ENCODE measurements at regions not wholly inside any gene's neighbourhood (a gene's known extent, or its start where the extent isn't known, plus 50 kb on each side); places are given as distances from the start of the nearest gene placed in this dataset.

DNA sequence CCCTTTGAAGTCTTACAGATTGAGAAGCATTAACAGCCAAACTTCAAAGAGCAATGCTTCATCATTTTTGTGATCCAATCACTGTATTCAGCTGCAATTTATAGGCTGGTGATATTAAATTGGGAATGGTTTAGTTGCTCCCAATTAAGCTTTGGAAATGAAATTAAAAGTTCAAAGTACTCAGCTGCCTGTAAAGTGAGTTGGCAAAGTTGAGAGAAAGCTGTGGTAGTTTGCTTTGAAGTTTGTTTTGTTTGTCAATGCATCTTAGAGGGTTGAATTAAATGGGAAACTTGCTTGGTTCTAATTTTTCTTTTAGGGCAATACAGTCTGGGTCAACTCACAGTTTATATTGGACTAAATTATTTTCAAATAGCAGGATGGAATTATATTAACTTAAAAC lies 238.4 kb upstream of the CTSO start:
- H3K4me1 ChIP-seq, result no peaks in the 10 kb centered on the region
- TF ChIP-seq POLR2A (IDR thresholded peaks at IDR 0.05) (no peak), POLR2AphosphoS5 (IDR thresholded peaks at IDR 0.05) (no peak)
- TF ChIP-seq, protein P1, sequence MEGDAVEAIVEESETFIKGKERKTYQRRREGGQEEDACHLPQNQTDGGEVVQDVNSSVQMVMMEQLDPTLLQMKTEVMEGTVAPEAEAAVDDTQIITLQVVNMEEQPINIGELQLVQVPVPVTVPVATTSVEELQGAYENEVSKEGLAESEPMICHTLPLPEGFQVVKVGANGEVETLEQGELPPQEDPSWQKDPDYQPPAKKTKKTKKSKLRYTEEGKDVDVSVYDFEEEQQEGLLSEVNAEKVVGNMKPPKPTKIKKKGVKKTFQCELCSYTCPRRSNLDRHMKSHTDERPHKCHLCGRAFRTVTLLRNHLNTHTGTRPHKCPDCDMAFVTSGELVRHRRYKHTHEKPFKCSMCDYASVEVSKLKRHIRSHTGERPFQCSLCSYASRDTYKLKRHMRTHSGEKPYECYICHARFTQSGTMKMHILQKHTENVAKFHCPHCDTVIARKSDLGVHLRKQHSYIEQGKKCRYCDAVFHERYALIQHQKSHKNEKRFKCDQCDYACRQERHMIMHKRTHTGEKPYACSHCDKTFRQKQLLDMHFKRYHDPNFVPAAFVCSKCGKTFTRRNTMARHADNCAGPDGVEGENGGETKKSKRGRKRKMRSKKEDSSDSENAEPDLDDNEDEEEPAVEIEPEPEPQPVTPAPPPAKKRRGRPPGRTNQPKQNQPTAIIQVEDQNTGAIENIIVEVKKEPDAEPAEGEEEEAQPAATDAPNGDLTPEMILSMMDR (IDR thresholded peaks at IDR 0.05 in 8 of 11, conservative IDR thresholded peaks at IDR 0.05 in 3 of 11), result no peak
- intact Hi-C loops (cut with DNase I; ENCODE audit: low total_unique reads), result no loop called here
- no peak overlapping the region for H3K4me3 ChIP-seq
- H3K27ac ChIP-seq, result no peak overlapping the region
- no peaks in the 10 kb centered on the region for H3K9me3 ChIP-seq
- H3K27me3 ChIP-seq (replicated peaks in 1 of 7), result no peaks in the 10 kb centered on the region
- DNase-seq, result no peak
- no peaks in the 10 kb centered on the region for H3K36me3 ChIP-seq

DNA sequence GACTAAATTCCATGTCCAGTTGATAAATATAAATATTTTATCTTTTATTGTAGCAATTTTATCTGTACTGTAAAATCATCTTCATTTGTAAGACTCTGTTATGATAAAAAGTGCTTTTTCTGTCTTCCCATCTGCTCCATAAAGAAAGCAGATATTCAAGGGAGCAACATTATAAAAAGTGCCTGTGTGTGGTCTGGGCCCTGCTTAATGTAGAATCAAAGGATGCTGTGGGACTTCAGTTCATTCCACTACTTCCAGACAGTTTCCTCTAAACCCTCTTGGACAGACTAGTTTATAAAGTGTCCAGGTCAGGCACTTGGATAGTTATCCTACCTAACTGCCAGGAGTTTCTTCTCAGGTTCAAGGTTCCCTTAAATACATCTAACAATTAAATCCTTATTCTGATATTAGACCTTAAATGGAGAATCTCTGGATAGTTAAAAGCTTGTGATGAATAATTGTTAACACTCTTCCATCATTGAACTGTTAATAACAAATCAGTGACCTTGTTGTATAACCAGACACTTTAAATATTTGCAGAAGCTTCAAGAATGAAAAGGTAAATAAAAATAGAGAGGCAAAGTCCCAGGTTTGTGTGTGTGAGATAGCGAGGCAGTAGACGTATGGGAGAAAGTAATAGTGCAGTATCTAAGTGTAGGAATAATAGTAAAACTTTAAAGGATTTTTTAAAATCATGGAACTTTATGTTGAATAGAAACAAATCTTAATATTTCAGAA lies 237.5 kb upstream of the CTSO start:
- no peaks in the 10 kb centered on the region for H3K4me1 ChIP-seq
- H3K27ac ChIP-seq, result no peak overlapping the region
- TF ChIP-seq, protein P1 (IDR thresholded peaks at IDR 0.05 in 8 of 11, conservative IDR thresholded peaks at IDR 0.05 in 3 of 11), result no peak
- TF ChIP-seq POLR2A (IDR thresholded peaks at IDR 0.05) (no peak), POLR2AphosphoS5 (IDR thresholded peaks at IDR 0.05) (no peak)
- no peak for DNase-seq
- intact Hi-C loops (cut with DNase I; ENCODE audit: low total_unique reads), result no loop called here
- no peaks in the 10 kb centered on the region for H3K9me3 ChIP-seq
- WGBS, 5 donors, result 80 to 92% (median 84%) methylated on average over 2 of the region's 2 CpGs
- no peaks in the 10 kb centered on the region for H3K36me3 ChIP-seq
- no peaks in the 10 kb centered on the region for H3K27me3 ChIP-seq (replicated peaks in 1 of 7)
- H3K4me3 ChIP-seq, result no peak overlapping the region

DNA sequence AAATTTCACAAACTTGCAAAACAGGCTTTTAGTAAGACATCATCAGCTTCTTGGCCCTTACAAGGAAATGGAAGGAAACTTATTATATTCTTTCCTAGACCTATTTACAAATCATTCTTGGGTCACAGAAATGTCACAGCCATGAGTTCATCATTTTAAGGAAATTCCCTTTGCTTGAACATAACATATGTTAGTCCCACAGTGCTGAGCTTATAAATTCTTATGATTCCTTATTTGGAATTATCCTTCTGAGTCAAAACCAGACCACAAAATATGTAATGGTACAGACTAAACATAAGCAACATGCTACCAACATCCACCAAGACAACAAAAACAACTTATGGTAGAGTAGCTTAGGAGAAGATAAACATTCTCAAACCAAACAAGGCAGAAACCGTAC lies 236.9 kb upstream of the CTSO start:
- no peaks in the 10 kb centered on the region for H3K4me1 ChIP-seq
- intact Hi-C loops (cut with DNase I; ENCODE audit: low total_unique reads), result no loop called here
- H3K36me3 ChIP-seq, result no peaks in the 10 kb centered on the region
- no peak for TF ChIP-seq POLR2AphosphoS5 (IDR thresholded peaks at IDR 0.05)
- no peak for TF ChIP-seq POLR2A (IDR thresholded peaks at IDR 0.05)
- TF ChIP-seq, protein P1 (IDR thresholded peaks at IDR 0.05 in 8 of 11, conservative IDR thresholded peaks at IDR 0.05 in 3 of 11), result no peak
- no peak for DNase-seq
- no peaks in the 10 kb centered on the region for H3K9me3 ChIP-seq
- H3K27me3 ChIP-seq (replicated peaks in 1 of 7), result no peaks in the 10 kb centered on the region
- H3K4me3 ChIP-seq, result no peak overlapping the region
- WGBS, 5 donors, result 79 to 98% (median 94%) methylated on average over 1 of the region's 1 CpG
- H3K27ac ChIP-seq, result no peak overlapping the region

DNA sequence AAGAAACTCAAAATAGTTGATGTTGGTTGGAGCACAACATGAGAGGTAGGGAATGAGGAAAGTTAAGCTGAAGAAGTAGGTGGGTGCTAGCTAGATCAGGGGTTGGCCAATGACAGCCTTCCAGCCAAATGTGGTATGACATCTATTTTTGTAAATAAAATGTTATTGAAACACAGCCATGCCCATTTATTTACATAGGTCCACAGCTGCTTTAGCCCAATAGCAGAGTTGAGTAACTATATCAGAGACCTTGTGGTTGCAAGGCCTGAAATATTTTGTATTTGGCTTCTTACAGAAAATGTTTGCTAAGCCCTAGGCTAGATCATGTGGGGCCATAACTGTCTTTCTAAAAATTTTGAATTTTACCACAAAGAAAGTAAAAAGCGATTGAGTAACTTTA lies 234.9 kb upstream of the CTSO start:
- no peaks in the 10 kb centered on the region for H3K27me3 ChIP-seq (replicated peaks in 1 of 7)

More for the DNA sequence above, 234.9 kb upstream of the CTSO start:
- Histone ChIP-seq H3K4me3 (no peak overlapping the region), H3K36me3 (no peaks in the 10 kb centered on the region), H3K9me3 (no peaks in the 10 kb centered on the region), H3K4me1 (no peaks in the 10 kb centered on the region), H3K27ac (no peak overlapping the region)
- 91 to 94% (median 93%) methylated on average over 1 of the region's 1 CpG for WGBS, 5 donors
- no peak for DNase-seq
- TF ChIP-seq POLR2AphosphoS5 (IDR thresholded peaks at IDR 0.05) (no peak), POLR2A (IDR thresholded peaks at IDR 0.05) (no peak)
- TF ChIP-seq, protein P1 (IDR thresholded peaks at IDR 0.05 in 8 of 11, conservative IDR thresholded peaks at IDR 0.05 in 3 of 11), result no peak
- intact Hi-C loops (cut with DNase I; ENCODE audit: low total_unique reads), result no loop called here

Data from spleen (tissue), 11 donors.